C1 segment of cervical spinal cord (tissue), 14 donors: ENCODE measurements at regions not wholly inside any gene's neighbourhood (a gene's known extent, or its start where the extent isn't known, plus 50 kb on each side); places are given as distances from the start of the nearest gene placed in this dataset.

Experiments used
- DNase-seq, 14 donors: peaks; one replicate each; lab custom pipeline; 2025; lab: John Stamatoyannopoulos, UW

DNA sequence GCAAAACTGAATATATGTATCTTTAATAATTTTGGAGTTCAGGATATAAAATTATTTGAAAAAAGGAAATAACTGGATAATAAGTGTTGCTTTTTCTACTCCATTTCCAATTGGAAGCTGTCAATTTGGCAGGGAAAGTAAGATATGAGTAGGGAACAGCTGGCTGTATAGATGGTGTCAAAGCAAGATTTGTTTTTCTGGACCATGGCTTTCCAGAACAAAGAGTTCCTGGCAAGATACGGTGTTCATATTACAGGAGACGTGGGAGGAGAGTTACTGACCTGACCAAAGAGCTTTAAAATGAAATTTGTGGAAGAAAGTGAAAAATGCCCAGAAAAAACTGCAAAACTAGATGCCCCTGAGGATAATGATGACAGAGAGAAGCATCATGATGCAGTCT is 442.7 kb upstream of the KIRREL3 start:
- no peak for DNase-seq

GRCh38 chr11:127440616-127441015 is 440.0 kb upstream of the KIRREL3 start:
- DNase-seq: no peak

GRCh38 chr11:127425281-127425680 is 424.7 kb upstream of the KIRREL3 start:
- no peak for DNase-seq

DNA sequence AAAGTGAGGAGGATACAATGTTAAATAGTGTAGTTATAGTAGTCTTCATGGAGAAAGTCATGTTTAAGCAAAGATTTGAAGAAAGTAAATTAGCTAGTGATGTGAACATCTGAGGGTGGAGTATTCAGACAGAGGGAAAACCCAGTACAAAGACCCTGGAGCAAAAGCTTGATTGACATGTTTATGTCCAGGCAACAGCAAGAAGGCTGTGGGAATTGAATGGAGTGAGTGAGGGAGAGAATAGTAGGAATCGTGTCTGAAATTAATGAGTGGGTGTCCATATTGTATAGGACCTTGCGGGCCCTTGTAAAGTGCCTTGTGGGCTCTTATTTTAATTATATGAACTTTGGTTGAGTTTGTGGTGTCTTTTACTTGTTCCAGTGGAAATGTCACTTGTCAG is 424.1 kb upstream of the KIRREL3 start:
- DNase-seq: no peak

GRCh38 chr11:127420139-127420538 is 419.6 kb upstream of the KIRREL3 start:
- no peak for DNase-seq

- DNase-seq: no peak
Observed at GRCh38 chr11:127412722-127413380, 412.3 kb upstream of the KIRREL3 start.

GRCh38 chr11:127412234-127412633 is 411.7 kb upstream of the KIRREL3 start:
- DNase-seq: no peak

GRCh38 chr11:127411283-127411682 is 410.7 kb upstream of the KIRREL3 start:
- DNase-seq: no peak

DNA sequence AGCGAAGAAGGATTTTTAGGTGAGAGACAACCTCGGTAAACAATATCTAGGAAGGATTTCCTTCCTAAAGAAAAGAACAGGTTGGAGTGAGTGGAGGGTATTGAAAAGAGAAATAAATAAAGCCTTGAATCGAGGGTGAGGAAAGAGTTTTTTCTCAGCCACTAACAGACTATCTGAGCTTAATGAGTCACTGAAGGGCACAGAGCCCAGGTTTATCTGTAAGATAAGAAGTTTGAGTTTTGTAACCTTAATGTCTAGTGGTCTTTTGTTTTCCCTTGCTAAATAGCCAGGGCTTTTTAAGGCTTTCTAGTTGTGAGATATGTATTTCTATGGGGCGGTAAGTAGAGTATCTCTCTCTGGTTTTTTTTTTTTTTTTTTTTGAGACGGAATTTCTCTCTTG is 394.5 kb upstream of the KIRREL3 start:
- no peak for DNase-seq

- no peak for DNase-seq
Observed at GRCh38 chr11:127393460-127393997, 393.0 kb upstream of the KIRREL3 start.

DNA sequence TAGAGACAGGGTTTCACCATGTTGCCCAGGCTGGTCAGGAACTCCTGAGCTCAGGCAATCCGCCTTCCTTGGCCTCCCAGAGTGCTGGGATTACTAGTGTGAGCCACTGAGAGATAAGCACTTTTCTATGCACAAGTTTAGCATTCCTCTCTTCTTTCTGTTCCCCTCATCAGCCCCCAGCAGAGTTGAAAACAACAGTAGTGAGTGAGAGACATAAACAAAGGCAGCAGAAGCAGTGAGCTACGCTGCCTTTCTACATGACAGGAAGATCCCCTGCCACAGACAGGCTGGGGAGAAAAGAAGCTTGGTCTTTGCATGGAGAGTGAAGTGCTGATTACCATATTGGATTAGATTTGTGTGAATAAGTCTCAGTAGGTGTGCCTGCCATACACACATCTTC is 392.0 kb upstream of the KIRREL3 start:
- no peak for DNase-seq

DNA sequence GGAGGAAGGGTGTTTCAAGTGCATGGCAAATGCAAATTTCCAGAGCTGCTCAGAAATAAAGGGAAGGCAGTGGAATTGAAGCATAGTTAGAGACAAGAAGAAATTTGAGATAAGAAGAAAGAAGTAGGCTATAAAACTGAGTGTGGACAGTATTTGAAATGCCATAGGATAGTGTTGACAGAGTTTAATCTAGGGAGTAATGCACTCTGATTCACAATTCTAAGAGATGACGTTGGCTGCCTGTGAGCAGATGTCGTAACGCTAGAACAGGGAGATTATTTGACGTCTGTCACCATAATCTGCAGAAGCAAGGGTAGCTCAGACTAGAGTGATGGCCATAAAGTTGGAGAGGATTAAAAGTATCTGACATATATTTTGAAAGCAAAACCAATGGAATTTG is 389.9 kb upstream of the KIRREL3 start:
- no peak for DNase-seq

- DNase-seq: no peak
Observed at GRCh38 chr11:127385071-127385470, 384.5 kb upstream of the KIRREL3 start.

DNA sequence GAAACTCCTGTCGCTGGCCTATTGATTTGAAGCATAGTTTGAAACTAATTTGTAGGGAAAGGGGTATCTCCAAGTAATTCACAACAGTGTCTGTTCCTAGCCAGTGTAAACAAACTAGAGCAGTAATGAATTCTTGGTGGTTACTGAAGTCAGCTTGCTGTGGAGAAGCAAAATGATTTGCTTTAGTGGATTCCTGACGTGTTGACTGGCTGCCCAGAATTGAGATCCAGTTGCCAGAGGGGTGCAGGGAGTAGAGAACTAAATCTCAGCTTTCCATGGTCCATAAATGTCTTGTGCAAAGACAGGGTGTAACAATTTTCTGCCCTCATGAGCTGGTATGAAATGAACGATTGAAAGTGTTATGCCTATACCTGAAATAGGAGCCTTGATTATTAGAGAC is 382.5 kb upstream of the KIRREL3 start:
- no peak for DNase-seq

DNA sequence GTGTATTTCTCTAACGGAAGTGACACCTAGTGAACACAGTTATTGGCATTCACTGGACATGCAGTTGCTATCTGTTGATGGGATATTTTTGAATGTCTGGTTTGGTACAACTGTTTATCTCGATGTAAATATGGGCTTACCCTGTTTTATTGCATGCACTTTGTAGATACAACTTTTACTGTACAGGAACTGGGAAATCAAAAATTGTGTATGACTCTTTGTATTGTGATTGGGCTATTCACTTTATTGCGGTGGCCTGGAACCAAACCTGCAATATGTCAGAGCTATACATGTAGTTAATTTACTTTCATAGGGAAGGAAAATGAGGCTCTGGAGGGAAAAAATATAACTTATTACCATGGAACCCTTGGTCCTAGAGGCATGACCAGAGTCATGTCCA is 380.7 kb upstream of the KIRREL3 start:
- DNase-seq: no peak

DNA sequence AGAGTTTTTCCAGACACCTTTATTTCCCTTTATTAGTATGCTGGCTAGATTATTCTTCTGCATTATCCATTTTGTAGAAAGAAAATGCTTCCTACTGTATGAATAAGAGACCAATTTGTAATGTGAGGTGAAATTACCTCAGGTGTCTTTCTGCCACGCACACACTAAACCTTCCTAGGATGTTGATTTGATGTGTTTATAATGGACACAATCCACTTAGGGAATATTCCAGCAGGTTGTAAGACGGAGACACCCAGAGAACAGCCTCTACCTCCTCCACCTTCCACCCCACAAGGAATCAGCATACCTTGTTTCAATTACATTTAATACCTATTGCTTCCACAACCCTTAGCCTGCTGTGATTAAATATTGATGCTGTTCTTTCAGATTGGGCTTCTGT is 379.1 kb upstream of the KIRREL3 start:
- no peak for DNase-seq

DNA sequence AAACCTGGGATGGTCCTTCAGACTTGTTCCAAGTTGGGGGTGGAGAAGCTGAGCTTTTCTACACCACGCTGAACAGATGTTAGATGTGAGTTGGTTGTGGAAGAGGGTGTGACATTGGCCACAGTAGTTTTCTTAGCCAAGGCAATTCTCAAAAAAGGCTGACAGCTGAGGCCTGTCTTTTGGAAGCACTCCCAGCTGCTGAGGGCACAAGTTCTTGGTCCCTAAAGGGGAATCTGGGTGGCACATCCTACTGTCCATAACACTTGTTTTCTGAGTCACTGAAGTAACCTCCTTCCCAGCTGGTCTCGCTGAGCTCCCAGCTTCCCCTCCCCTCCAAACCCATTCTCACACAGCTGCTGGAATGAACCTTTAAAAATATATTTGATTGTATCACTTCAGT is 375.7 kb upstream of the KIRREL3 start:
- DNase-seq: no peak

DNA sequence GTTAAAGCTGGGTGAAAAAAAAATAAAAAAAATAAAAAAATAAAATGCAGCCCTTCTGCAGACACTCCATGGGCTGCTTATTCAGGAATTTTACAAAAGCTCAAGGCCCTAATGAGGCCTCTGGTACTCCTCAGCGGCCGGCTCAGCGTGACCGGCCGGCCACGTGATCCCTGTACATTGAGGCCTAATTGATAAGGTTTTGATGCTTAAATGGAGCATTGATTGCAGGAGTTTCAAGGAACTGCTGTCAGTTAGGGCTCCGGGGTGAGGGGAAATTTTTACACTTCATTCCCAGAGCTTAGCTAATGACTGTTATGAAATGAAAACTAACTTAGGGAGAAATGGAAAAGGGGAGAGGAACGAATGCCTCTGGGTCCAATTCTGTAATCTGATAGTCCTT is 368.8 kb upstream of the KIRREL3 start:
- no peak for DNase-seq

- no peak for DNase-seq
Observed at GRCh38 chr11:127362754-127363308, 362.3 kb upstream of the KIRREL3 start.

- no peak for DNase-seq
Observed at GRCh38 chr11:127358160-127358559, 357.6 kb upstream of the KIRREL3 start.

GRCh38 chr11:127350476-127350875 is 349.9 kb upstream of the KIRREL3 start:
- no peak for DNase-seq

GRCh38 chr11:127345819-127346459 is 345.4 kb upstream of the KIRREL3 start:
- DNase-seq: peak in 9 of 14 donors; percentile 1 to 44 (median 13)

DNA sequence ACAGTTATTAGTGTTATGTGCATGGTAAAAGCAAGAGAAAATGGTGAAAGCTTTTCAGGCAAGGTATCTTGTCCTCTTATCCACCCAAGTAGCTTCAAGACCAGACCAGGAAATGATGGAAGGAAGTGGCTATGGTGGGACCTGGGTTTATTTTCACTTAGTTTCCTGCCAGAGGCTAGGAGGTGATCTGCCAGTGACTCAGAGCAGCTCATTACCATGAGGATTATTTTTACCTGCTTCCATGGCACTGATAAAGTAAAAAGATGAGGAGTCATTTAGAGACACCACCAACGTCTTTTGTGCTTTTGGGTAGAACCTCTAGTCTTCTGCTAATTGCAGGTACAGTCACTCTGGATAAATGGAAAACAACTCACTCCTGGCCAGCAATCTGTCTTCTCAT is 339.9 kb upstream of the KIRREL3 start:
- DNase-seq: no peak
